Keratinocyte (primary cell): ENCODE measurements at regions not wholly inside any gene's neighbourhood (a gene's known extent, or its start where the extent isn't known, plus 50 kb on each side); places are given as distances from the start of the nearest gene placed in this dataset.

ENCODE experiments used
- DNase-seq: peaks from one replicate; pipeline ENCODE4 v3.0.0-alpha.2; 2011; ENCODE audit warnings: low read depth, missing footprints, low spot score
- FAIRE-seq: peaks from 2 replicates; lab custom pipeline; 2011; peaks lifted over from hg19 to GRCh38; lab: Jason Lieb, UNC
- H2AFZ ChIP-seq: 2 replicates; pipeline ENCODE4 v1.6.0; 2012; ENCODE audit warnings: low read length, control low read depth, inconsistent platforms; ENCODE audit not compliant: control insufficient read depth
- H3K27ac ChIP-seq: 2 replicates; pipeline ENCODE4 v1.5.1; 2011; ENCODE audit warnings: low read length; ENCODE audit not compliant: control insufficient read depth, insufficient read depth
- H3K27me3 ChIP-seq: 3 replicates; pipeline ENCODE4 v1.6.0; 2011; ENCODE audit warnings: low read length; ENCODE audit not compliant: control insufficient read depth, insufficient read depth; ENCODE audit errors: extremely low read depth
- H3K36me3 ChIP-seq, 2 experiments: 2 replicates in 1 of 2; 3 replicates in 1 of 2; pipeline ENCODE4 v1.5.1; 2011; ENCODE audit warnings: low read length in 2 of 2, mild to moderate bottlenecking in 1 of 2; ENCODE audit not compliant: control insufficient read depth in 2 of 2, insufficient read depth in 2 of 2; ENCODE audit errors: extremely low read depth in 1 of 2
- H3K4me1 ChIP-seq: 3 replicates; pipeline ENCODE4 v1.5.1; 2011; ENCODE audit warnings: low read length; ENCODE audit not compliant: control insufficient read depth, insufficient read depth; ENCODE audit errors: extremely low read depth
- H3K4me2 ChIP-seq: 3 replicates; pipeline ENCODE4 v1.6.0; 2011; ENCODE audit warnings: low read depth, low read length; ENCODE audit not compliant: control insufficient read depth, insufficient read depth; ENCODE audit errors: extremely low read depth
- H3K4me3 ChIP-seq, 3 experiments: fragments of 200-600 bp in 1 of 3; sonication (generic) in 1 of 3; 2 replicates in 2 of 3; 3 replicates in 1 of 3; pipeline ENCODE4 v1.5.1; 2011 to 2016; ENCODE audit warnings: low read length in 3 of 3, mild to moderate bottlenecking in 3 of 3, control low read depth in 2 of 3, inconsistent platforms in 1 of 3, low read depth in 1 of 3, mixed read lengths in 1 of 3, mixed run types in 1 of 3, moderate library complexity in 1 of 3; ENCODE audit not compliant: control insufficient read depth in 2 of 3, insufficient read depth in 2 of 3; ENCODE audit errors: extremely low read depth in 1 of 3
- H3K79me2 ChIP-seq: 2 replicates; pipeline ENCODE4 v1.6.0; 2012; ENCODE audit warnings: low read length; ENCODE audit not compliant: control insufficient read depth, insufficient read depth
- H3K9ac ChIP-seq: 3 replicates; pipeline ENCODE4 v1.6.0; 2011; ENCODE audit warnings: low read length; ENCODE audit not compliant: control insufficient read depth, insufficient read depth; ENCODE audit errors: extremely low read depth
- H3K9me1 ChIP-seq: 3 replicates; pipeline ENCODE4 v1.6.0; 2011; ENCODE audit warnings: low read length; ENCODE audit not compliant: control insufficient read depth, insufficient read depth; ENCODE audit errors: extremely low read depth
- H3K9me3 ChIP-seq: 2 replicates; pipeline ENCODE4 v1.5.1; 2012; ENCODE audit warnings: low read depth, low read length; ENCODE audit not compliant: control insufficient read depth
- H4K20me1 ChIP-seq: 3 replicates; pipeline ENCODE4 v1.6.0; 2011; ENCODE audit warnings: low read length; ENCODE audit not compliant: control insufficient read depth, insufficient read depth; ENCODE audit errors: extremely low read depth
- CTCF ChIP-seq, 3 experiments: IDR thresholded peaks in 1 of 3; conservative IDR thresholded peaks in 1 of 3; optimal IDR thresholded peaks in 1 of 3; 2 replicates in 2 of 3; 3 replicates in 1 of 3; pipeline versions ENCODE3 to v1.5.1; 2011; ENCODE audit warnings: low read length in 3 of 3, mild to moderate bottlenecking in 3 of 3, moderate library complexity in 2 of 3, control low read depth in 1 of 3, inconsistent platforms in 1 of 3; ENCODE audit not compliant: insufficient read depth in 2 of 3; ENCODE audit errors: extremely low read depth in 1 of 3
- EZH2 ChIP-seq: IDR thresholded peaks from one replicate; pipeline ENCODE4 v1.6.1; 2012; ENCODE audit warnings: inconsistent platforms, mild to moderate bottlenecking, low read length, moderate library complexity
- dilution Hi-C: fragments of 300-500 bp; cut with MboI; formaldehyde crosslinking; loops from one replicate; pipeline ENCODE4 v1.7.0; 2020; ENCODE audit warnings: low sequenced_read_pairs; ENCODE audit not compliant: extremely low pct_ligation_motif_present

- Histone ChIP-seq H3K4me1 (no peaks in the 10 kb centered on the region), H3K4me3 (no peak overlapping the region), H2AFZ (no peak overlapping the region), H3K9me1 (no peaks in the 10 kb centered on the region), H3K27me3 (no peaks in the 10 kb centered on the region), H4K20me1 (no peaks in the 10 kb centered on the region), H3K27ac (no peak overlapping the region), H3K79me2 (no peaks in the 10 kb centered on the region), H3K36me3 (no peaks in the 10 kb centered on the region), H3K9ac (no peak overlapping the region), H3K4me2 (no peak overlapping the region), H3K9me3 (no peaks in the 10 kb centered on the region)
- DNase-seq (no peak), FAIRE-seq (no peak)
- TF ChIP-seq EZH2 (no peak), CTCF (optimal IDR thresholded peaks at IDR 0.05 in 1 of 3, IDR thresholded peaks at IDR 0.05 in 1 of 3, conservative IDR thresholded peaks at IDR 0.05 in 1 of 3; ENCODE audit: extremely low read depth in 1 of 3, insufficient read depth in 2 of 3, low read length in 3 of 3) (no peak)
- dilution Hi-C loops = no loop called here
These were observed 258.4 kb downstream of the MEIS1 start for GRCh38 chr2:66693076-66693965.

- H3K9me1 ChIP-seq = no peaks in the 10 kb centered on the region
- no peak overlapping the region for H3K27ac ChIP-seq
- H3K4me3 ChIP-seq = no peak overlapping the region
- no peaks in the 10 kb centered on the region for H3K9me3 ChIP-seq
- no peaks in the 10 kb centered on the region for H4K20me1 ChIP-seq
- H3K79me2 ChIP-seq = no peaks in the 10 kb centered on the region
- dilution Hi-C loops = no loop called here
- DNase-seq (no peak), FAIRE-seq (no peak)
- no peak overlapping the region for H3K9ac ChIP-seq
- TF ChIP-seq EZH2 (no peak), CTCF (optimal IDR thresholded peaks at IDR 0.05 in 1 of 3, IDR thresholded peaks at IDR 0.05 in 1 of 3, conservative IDR thresholded peaks at IDR 0.05 in 1 of 3; ENCODE audit: extremely low read depth in 1 of 3, insufficient read depth in 2 of 3, low read length in 3 of 3) (no peak)
- no peaks in the 10 kb centered on the region for H3K4me1 ChIP-seq
- no peaks in the 10 kb centered on the region for H3K36me3 ChIP-seq
- no peaks in the 10 kb centered on the region for H3K27me3 ChIP-seq
- no peak overlapping the region for H2AFZ ChIP-seq
- no peak overlapping the region for H3K4me2 ChIP-seq
These were observed 259.3 kb downstream of the MEIS1 start for GRCh38 chr2:66694087-66694860.
